AG04449 (cell line): ENCODE measurements at regions not wholly inside any gene's neighbourhood (a gene's known extent, or its start where the extent isn't known, plus 50 kb on each side); places are given as distances from the start of the nearest gene placed in this dataset.
"Not testable (repeated sequence)": the region's sequence is repeated elsewhere in the genome, so short reads cannot be mapped to it uniquely, and the experiment has no call there.

Source experiments
- CTCF ChIA-PET: fragments of 350-600 bp; formaldehyde crosslinking; extraction: SDS; loops from one replicate; lab custom pipeline; 2021; ENCODE audit warnings: antibody characterized with exemption; lab: Yijun Ruan, JAX
- POLR2A ChIA-PET: fragments of 400-600, 350-600 bp; formaldehyde crosslinking; extraction: SDS; loops from one replicate; lab custom pipeline; 2020; ENCODE audit warnings: antibody characterized with exemption, inconsistent platforms; lab: Yijun Ruan, JAX
- DNase-seq: peaks from one replicate; pipeline ENCODE4 v3.0.0-alpha.2; 2010; ENCODE audit warnings: low read depth, low spot score
- H3K4me3 ChIP-seq: 2 replicates; pipeline ENCODE4 v1.5.1; 2011; ENCODE audit warnings: low read depth, mild to moderate bottlenecking, control low read depth, low read length
- CTCF ChIP-seq: IDR thresholded peaks from one replicate; pipeline ENCODE4 v1.5.1; 2011; ENCODE audit warnings: mild to moderate bottlenecking, moderate library complexity, low read length, control low read depth, inconsistent platforms; ENCODE audit not compliant: insufficient read depth; ENCODE audit errors: missing control alignments

GRCh38 chr9:75333624-75334023 is 245.3 kb downstream of the OSTF1 start:
- CTCF ChIA-PET, result interaction anchor here (0.6 kb wide), 1 partner anchor 547 kb away, joined by 4 read pairs; no protein-coding TSS in a partner anchor
- no peak for TF ChIP-seq CTCF
- no peak for DNase-seq
- H3K4me3 ChIP-seq, result no peak overlapping the region
- POLR2A ChIA-PET, result no interaction called here

GRCh38 chr9:75358846-75359245 is 270.5 kb downstream of the OSTF1 start:
- CTCF ChIA-PET, result no interaction called here
- H3K4me3 ChIP-seq, result no peak overlapping the region
- TF ChIP-seq CTCF, result no peak
- DNase-seq, result no peak
- POLR2A ChIA-PET, result no interaction called here

GRCh38 chr9:75359638-75360037 is 271.3 kb downstream of the OSTF1 start:
- ChIA-PET CTCF (no interaction called here), POLR2A (no interaction called here)
- H3K4me3 ChIP-seq, result no peak overlapping the region
- DNase-seq, result no peak
- no peak for TF ChIP-seq CTCF

- no peak overlapping the region for H3K4me3 ChIP-seq
- no peak for TF ChIP-seq CTCF
- ChIA-PET CTCF (no interaction called here), POLR2A (no interaction called here)
- DNase-seq, result no peak
These were observed 271.9 kb downstream of the OSTF1 start for GRCh38 chr9:75360252-75360651.

- H3K4me3 ChIP-seq, CTCF ChIA-PET, POLR2A ChIA-PET, DNase-seq: not testable (repeated sequence)
These were observed 274.1 kb downstream of the OSTF1 start for GRCh38 chr9:75362446-75362845.

GRCh38 chr9:75365196-75365595 is 276.9 kb downstream of the OSTF1 start:
- CTCF ChIA-PET, result no interaction called here
- no peak for DNase-seq
- H3K4me3 ChIP-seq, result no peak overlapping the region
- no peak for TF ChIP-seq CTCF
- POLR2A ChIA-PET, result no interaction called here

GRCh38 chr9:75369989-75370388 is 281.7 kb downstream of the OSTF1 start:
- DNase-seq, result no peak
- CTCF ChIA-PET, result no interaction called here
- no peak overlapping the region for H3K4me3 ChIP-seq
- no peak for TF ChIP-seq CTCF
- POLR2A ChIA-PET, result no interaction called here
